ENCODE measurements at regions not wholly inside any gene's neighbourhood (a gene's known extent, or its start where the extent isn't known, plus 50 kb on each side); places are given as distances from the start of the nearest gene placed in this dataset.

DNA sequence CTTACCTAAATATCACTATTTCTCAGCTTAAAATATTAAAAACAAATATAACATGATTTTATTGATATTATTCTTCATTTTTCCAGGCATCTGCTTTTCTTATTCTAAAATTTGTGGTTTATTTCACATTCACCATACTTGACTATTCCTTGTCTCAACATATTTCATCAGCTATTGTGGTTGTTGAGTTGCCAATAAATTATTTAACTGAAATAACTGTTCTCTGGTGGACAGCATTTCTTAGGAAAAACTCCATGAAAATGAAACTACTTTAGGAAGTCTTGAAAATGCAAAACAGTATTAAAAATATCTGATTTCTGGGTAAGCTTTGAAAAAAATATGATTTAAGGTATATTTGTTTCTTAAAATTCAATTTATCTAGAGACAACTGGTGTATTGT is 122.9 kb upstream of the SEMA3A start:
- TF ChIP-seq, protein P1, sequence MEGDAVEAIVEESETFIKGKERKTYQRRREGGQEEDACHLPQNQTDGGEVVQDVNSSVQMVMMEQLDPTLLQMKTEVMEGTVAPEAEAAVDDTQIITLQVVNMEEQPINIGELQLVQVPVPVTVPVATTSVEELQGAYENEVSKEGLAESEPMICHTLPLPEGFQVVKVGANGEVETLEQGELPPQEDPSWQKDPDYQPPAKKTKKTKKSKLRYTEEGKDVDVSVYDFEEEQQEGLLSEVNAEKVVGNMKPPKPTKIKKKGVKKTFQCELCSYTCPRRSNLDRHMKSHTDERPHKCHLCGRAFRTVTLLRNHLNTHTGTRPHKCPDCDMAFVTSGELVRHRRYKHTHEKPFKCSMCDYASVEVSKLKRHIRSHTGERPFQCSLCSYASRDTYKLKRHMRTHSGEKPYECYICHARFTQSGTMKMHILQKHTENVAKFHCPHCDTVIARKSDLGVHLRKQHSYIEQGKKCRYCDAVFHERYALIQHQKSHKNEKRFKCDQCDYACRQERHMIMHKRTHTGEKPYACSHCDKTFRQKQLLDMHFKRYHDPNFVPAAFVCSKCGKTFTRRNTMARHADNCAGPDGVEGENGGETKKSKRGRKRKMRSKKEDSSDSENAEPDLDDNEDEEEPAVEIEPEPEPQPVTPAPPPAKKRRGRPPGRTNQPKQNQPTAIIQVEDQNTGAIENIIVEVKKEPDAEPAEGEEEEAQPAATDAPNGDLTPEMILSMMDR (IDR thresholded peaks at IDR 0.05; ENCODE audit: borderline replicate concordance, extremely low read depth, low read length, poor library complexity, severe bottlenecking), result no peak
- TF ChIP-seq EZH2 (IDR thresholded peaks at IDR 0.05; ENCODE audit: borderline replicate concordance, low read depth, low read length, severe bottlenecking), result no peak

Measured in DND-41 (cell line).